HL-60/S4 treated with retinoic acid at 250 ng/mL for 4 days and 3 days (cell line): ENCODE measurements at regions not wholly inside any gene's neighbourhood (a gene's known extent, or its start where the extent isn't known, plus 50 kb on each side); places are given as distances from the start of the nearest gene placed in this dataset.

ENCODE experiments used
- in situ Hi-C: fragments of 300-500 bp; cut with MboI; formaldehyde crosslinking; loops from 2 replicates; pipeline ENCODE4 v1.7.0; 2022; ENCODE audit warnings: low sequenced_read_pairs

GRCh38 chr12:126855768-126856167, 1411.2 kb upstream of the TMEM132C start:
- in situ Hi-C loops: no loop called here

GRCh38 chr12:126856958-126857357, 1410.0 kb upstream of the TMEM132C start:
- in situ Hi-C loops: no loop called here

- in situ Hi-C loops: no loop called here
Measured at GRCh38 chr12:126858560-126858959, 1408.4 kb upstream of the TMEM132C start.

GRCh38 chr12:126860210-126860609, 1406.8 kb upstream of the TMEM132C start:
- in situ Hi-C loops: no loop called here

- in situ Hi-C loops: no loop called here
Measured at GRCh38 chr12:126862500-126862899, 1404.5 kb upstream of the TMEM132C start.

GRCh38 chr12:126869644-126870043, 1397.3 kb upstream of the TMEM132C start:
- in situ Hi-C loops: no loop called here

- in situ Hi-C loops: no loop called here
Measured at GRCh38 chr12:126873701-126874100, 1393.3 kb upstream of the TMEM132C start.

- in situ Hi-C loops: no loop called here
Measured at GRCh38 chr12:126874427-126875026, 1392.4 kb upstream of the TMEM132C start.

GRCh38 chr12:126879842-126880241, 1387.1 kb upstream of the TMEM132C start:
- in situ Hi-C loops: no loop called here

GRCh38 chr12:126883697-126884096, 1383.3 kb upstream of the TMEM132C start:
- in situ Hi-C loops: no loop called here

- in situ Hi-C loops: no loop called here
Measured at GRCh38 chr12:126889501-126889900, 1377.5 kb upstream of the TMEM132C start.

- in situ Hi-C loops: no loop called here
Measured at GRCh38 chr12:126890097-126890496, 1376.9 kb upstream of the TMEM132C start.

- in situ Hi-C loops: no loop called here
Measured at GRCh38 chr12:126891789-126892188, 1375.2 kb upstream of the TMEM132C start.

GRCh38 chr12:126895951-126896913, 1370.7 kb upstream of the TMEM132C start:
- in situ Hi-C loops: no loop called here

- in situ Hi-C loops: no loop called here
Measured at GRCh38 chr12:126897102-126897501, 1369.9 kb upstream of the TMEM132C start.

GRCh38 chr12:126897778-126898177, 1369.2 kb upstream of the TMEM132C start:
- in situ Hi-C loops: no loop called here

- in situ Hi-C loops: no loop called here
Measured at GRCh38 chr12:126898562-126898961, 1368.4 kb upstream of the TMEM132C start.

GRCh38 chr12:126899926-126900792, 1366.8 kb upstream of the TMEM132C start:
- in situ Hi-C loops: no loop called here

GRCh38 chr12:126903027-126903876, 1363.7 kb upstream of the TMEM132C start:
- in situ Hi-C loops: no loop called here

- in situ Hi-C loops: no loop called here
Measured at GRCh38 chr12:126905752-126906151, 1361.2 kb upstream of the TMEM132C start.
